CD4-positive, alpha-beta T cell treated with Interleukin-15 for 1 hour (primary cell): ENCODE measurements at regions not wholly inside any gene's neighbourhood (a gene's known extent, or its start where the extent isn't known, plus 50 kb on each side); places are given as distances from the start of the nearest gene placed in this dataset.

Experiments
- DNase-seq: peaks from one replicate; pipeline ENCODE4 v3.0.0-alpha.2; 2020

DNA sequence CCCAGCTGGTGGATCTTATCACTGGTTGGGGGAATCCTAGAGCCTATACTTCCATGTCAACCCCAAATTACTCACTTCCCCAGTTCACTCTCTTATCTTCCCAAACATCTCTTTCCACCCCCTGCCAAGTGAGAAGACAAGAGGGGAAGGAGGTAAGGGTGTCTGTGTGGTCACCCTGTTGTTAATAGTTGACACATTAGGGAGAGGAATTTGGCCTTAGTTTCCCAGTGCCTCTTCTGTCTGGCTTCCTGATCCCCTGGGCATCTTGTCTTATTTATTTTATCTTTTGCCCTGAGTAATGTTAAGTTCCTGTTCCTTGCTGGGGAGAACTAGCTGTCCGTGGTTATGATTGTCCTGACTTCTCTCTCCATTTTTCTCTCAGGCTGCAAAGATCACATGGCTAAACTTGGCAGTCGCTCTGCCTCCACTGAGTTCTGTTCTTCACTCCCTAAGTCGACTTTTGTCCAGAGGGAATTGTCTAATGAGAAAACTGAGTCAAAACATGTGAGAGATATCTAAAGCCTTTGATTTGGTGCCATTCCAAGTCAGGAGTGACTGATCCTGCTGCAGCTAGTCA is 157.1 kb upstream of the SYT6 start:
- DNase-seq, result no peak

DNA sequence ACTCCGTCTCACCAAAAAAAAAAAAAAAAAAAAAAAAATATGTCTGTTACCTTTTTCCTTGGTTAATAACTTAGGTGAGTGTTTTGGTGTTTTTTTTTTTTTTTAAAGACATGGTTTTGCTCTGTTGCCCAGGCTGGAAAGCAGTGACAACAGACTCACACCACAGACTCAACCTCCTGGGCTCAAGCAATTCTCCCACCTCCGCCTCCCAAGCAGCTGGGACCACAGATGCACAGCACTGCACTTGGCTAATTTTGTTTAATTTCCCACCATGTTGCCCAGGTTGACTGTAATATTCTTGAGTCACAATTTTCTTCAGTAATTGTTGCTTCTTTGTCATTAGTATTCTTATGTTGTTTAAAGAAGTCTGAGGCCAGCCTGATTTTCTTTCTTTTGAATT is 149.2 kb upstream of the SYT6 start:
- DNase-seq, result no peak

DNA sequence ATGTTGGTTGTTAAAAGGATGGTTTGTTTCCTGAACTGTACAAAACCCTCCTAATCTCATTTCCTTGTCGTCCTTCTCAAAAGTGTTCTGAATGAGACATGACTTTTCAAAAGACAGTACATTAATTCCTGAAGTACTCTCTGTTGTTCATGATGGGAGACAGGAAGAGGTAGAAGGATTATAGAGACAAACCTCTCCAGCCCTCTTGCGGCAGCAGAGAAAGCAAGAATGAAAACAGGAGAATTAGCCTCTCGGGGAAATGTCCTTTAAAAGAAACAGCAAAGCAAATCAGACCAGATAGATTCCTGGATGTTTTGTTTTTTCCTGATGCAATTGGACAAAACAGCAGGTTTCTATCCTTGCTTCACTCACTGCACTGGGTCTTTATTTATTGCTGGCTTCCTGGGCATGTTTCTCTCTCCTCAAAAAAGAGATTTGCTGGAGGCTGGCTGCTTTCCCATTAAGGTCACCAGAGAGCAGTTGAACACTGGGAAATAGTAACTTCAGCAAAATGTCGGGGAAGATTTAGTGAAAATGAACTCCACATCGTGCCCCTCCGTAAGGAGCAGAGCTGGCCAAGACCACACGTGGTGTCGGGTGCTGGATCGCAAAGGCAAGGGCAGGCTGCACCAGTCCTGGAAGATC is 145.8 kb upstream of the SYT6 start:
- DNase-seq, result no peak

DNA sequence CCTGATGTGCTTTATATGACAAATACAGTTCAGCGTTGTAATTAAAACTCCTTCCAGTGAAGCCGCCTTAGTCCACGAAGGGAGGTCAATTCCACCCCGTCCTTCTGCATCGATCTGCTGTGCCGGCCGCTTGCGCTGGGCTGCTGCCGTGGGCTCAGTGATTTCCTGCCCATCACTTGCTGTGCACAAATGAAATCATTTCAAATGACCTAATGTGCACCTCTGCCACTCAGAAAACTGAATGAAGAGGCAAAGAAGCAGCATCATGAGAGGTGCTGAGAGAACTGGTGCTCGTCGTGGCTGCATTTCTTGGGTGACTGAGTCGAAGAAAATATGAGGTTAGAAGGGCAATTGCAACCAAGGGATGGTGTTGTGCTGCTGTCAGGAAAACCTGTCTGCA is 144.3 kb upstream of the SYT6 start:
- no peak for DNase-seq

DNA sequence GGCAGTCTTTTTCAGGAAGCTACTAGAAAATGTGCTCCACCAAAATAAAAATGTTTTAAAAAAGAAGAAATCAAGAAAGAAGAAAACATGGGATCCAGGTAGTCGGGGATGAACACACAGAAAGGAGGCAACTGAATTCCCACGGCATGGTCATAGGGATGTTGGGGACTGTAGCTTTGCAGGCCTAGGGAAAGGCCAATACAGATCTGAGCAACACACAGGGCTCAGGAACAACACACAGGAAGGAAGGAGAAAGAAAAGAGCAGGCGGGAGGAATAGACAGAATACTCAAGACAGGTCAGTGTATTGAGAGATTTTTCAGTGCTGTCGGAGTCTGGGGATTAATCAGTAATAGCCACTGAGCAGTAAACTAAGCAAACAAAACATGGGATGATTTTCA is 142.7 kb upstream of the SYT6 start:
- no peak for DNase-seq

DNA sequence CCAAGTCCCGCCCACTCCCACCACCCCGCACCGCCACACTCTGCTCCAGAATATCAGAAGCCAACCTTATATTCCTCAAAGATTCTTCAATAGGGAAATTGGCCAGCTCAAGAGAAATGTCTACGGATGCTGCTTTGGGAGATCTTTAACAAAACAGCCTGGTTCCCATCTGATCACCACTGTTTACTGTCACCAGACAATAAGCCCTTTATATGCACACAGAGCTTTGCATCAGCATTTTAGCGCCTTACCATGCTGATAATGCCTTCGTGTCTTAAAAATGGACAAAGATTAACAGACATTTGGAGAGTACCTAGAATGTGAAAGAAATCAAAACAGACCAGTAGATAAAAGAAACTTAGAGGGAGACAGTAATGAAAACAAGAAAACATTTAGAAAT is 141.7 kb upstream of the SYT6 start:
- no peak for DNase-seq

DNA sequence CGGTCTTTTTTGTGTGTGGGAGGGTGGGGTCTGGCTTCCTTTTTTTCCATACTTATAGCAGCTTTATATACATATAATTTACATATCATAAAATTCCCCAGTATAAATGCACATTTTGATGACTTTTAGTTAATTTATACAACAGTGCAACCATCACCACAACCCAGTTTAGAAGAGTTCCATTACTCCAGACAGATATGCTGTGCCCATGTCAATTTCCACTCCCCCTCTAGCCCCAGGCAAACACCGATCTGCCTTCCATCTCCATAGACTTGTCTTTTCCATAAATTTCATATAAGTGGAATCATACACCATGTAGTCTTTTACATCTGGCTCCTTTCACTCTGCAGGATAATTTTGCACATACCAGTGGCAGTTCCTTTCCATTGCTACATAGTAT is 139.2 kb upstream of the SYT6 start:
- DNase-seq, result no peak

DNA sequence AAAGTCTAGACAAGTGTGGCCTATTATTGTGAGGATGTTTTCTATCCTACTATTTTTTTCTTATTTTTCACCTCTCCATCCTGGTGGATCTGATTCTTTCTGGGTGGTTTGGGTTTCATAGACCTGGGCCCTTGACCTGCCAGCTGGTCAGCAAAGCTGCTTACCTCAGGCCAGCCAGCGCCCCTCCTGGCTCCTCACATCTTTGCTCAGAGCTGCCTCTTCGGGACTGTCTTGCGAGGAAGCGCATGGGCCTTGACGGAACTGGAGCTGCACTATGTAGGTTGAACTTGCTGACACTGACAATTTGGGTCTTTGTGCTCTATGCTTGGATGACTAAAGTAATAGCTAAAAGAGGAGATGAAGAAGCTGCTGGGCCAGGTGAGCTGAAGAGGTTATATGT is 138.5 kb upstream of the SYT6 start:
- no peak for DNase-seq

DNA sequence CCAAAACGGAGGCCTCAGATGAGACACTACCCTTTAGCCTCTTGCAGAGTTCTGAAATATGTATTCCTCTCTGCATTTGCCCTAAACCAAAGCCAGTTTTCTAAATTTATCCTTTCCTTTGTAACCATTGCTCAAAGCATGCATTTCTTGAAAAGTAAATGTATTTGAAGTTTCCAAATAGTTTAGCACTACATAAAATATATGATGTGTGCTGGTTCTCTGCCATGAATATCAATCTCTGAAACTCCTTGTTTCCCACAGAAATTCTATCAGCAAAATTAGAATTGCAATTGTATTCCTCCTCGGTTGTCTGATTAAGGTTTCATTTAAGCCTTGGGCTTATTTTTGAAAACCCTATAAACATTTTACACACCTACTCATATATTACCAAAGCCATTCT is 137.1 kb upstream of the SYT6 start:
- no peak for DNase-seq

DNA sequence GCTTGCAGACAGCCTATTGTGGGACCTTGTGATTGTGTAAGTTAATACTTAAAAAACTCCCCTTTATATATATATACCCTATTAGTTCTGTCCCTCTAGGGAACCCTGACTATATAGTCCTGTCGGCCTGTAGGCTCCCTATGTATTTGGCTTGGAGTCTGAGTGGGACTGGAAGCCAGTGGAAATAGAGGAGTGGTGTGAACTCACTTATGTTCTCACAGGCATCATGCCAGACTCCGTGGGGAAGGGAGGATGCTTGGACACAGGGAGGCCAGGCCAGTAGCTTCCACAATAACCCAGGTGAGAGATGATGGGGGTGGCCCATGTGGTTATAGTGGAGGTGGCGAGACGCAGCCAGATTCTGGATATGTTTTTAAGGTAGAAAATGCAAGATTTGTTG is 136.7 kb upstream of the SYT6 start:
- no peak for DNase-seq

DNA sequence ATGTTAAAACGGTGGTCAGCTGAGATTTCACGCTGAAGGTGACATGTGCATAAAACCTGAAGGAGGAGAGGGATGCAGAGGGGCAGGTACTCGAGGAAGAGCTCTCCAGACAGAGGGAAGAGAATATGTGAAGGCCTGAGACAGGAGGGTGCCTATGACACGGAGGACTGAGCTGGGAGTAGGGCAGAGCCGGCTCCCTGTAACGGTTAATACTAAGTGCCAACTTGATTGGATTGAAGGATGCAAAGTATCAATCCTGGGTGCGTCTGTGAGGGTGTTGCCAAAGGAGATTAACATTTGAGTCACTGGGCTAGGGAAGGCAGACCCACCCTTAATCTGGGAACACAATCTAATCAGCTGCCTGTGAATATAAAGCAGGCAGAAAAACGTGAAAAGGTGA is 136.2 kb upstream of the SYT6 start:
- DNase-seq, result no peak

DNA sequence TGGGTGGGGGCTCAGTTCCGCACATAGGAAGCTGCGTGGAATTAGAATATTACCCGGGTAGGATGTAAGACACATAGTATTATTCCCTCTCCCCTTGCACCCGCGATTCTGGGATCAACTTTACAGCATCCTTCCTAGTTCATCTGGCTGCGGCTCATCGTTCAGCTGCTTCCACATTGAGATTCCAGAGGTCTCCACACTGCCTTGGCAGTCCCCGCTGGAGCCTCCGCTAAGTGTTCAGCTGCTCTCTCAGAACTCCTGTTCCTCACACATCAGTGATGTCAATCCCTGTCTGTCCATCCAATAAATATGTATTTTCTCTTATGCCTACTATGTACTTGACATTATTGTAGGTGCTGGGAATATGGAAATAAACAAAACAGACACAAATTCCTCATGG is 135.6 kb upstream of the SYT6 start:
- no peak for DNase-seq

DNA sequence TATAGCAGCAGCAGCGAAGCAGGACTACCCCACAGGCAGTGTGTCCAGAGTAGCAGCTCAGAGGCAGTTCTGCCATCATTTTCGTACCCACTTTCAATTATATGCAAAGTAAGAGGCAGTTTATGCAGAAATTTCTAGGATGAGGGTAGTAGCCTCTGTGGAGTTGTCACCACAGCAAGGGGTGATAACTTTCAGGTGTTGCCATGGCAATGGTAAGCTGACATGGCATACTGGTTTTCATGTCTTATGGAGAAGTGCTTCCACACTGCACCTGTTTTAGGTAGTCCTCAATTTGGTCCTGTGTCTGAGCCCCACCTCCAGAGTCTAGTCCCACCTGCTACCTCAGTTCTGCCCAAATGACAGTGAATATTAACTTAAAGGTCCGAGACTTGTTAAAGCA is 133.3 kb upstream of the SYT6 start:
- no peak for DNase-seq

DNA sequence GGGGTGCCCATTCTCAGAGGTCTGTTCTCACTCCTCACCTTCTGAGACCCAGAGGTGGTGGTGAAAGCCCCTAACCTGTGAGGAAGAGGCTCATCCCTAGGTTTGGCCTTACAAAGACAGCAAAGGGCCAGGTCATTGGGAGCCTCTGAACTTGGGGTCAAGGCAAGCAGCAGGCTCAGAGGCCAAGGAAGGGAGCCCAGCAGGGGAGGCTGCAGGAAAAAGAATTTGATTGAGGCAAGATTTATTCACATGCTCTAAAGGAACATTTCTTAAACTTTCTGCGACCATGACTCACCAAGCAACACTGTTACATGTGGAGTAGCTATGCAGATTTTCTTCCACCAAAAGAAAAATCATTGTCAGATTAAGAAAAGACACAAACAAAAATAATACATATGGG is 132.5 kb upstream of the SYT6 start:
- no peak for DNase-seq

DNA sequence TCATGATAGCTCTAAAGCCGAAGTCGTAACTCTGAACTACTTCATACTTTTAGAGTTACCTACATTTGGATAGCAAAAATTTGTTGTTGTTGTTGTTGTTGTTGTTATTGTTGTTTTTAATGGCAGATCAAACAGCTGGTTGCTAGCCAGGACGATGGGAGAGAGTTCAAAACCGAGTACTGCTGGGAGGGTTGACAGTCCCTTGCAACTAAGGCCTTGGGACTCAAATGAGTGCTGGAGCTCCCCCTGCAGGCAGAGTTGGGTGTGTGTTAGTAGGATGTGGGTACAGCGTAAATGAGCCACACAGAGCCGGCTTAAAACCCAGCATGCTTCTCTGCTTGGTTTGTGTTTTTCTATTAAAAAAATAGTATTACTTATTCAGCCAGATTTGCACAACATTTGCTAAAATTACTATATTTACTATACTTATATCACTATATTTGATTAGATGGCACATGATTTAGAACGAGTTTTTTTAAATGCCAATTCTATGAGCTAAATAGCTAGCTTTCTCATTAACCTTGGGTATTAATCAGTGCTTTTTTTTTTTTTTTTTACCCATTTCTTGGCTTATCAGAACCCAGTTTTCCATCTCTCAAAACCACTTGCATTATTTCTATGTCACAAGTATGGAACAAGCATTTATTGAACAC is 129.2 kb upstream of the SYT6 start:
- peak; percentile 80 for DNase-seq

DNA sequence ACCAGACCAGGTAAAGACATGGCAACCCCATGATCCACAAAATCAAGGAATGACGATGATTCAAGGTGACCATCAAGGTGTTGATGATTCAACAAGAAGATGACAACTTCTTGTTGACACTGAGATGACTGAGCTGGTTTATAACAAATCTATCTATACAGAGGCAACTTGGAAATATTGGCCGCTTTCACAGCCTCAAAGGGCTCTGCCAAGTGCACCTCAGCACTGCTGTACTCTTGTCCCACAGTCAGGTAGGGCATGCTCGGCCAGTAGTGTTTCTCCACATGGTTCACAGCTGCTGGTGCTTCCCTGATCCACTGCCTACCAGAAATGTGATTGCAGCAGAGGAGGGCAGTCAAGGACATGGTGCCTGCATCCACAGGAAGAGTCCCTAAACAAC is 125.2 kb upstream of the SYT6 start:
- no peak for DNase-seq

DNA sequence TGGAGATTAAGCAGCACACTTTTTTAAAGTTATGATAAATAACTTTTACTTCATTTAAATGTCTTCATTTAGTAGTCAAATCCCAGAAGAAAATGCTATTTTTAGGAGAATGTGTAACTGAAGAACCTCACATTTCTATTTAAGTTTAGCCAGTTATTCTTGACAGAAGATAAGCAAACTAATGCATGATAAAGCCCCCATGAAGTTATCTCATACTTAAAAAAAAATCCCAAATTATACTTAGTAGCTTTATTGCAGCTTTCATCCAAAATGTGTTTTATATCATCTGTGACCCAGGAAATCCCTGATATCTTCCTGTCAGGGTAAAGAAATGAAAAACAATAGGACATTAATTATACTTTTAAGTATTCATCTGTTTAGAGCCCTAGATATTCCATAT is 124.8 kb upstream of the SYT6 start:
- no peak for DNase-seq

DNA sequence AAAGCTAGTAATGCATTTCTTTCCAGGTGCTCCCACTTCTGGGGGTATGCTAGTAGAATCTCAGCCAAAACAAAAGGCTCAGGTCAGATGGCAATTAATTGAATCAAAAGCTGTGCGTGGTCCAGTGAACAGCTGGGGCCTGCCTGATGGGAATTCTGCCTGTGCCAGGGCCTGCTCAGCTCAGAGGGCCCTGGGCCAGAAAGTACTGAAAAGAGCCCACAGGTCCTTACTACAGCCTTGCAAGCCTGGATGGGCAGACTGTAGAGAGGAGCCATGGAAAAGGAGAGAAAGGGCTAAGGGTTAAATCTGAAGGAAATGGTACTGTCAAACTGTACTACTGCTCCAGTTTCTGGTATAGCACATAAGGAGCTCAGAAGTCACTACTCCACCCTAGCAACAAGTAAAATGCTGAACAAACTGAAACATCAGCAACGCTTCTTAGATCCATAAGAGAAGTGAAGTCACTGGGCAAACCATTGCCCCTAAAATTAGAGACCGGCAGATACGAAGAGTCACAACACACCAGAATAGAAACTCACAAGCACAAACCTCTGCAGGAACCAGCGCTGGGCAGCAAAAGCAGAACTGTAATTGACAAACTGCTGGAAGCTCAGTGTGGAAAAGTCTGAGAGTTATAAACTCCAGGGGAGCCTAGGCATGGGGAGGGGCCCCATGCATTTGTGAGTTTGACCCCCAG is 121.1 kb upstream of the SYT6 start:
- DNase-seq, result no peak

DNA sequence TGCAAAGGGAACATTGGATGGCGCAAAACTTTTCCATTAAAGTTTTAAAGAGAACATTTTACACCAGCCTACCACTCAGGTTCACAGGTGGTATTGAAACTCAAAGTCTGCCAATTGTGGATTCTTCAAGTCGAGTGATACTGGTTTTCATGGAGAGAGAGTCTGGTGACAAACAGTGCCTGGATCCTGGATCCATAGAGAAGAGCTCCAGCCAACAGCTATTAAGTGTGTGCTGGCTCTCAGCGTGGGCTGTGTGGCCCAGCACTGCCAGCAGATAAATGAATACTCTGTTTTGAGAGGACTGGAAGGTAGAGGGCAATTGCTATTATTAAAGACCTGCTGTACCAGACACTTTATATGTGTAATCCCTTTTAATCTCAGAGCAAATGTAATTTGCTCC is 118.9 kb upstream of the SYT6 start:
- no peak for DNase-seq

DNA sequence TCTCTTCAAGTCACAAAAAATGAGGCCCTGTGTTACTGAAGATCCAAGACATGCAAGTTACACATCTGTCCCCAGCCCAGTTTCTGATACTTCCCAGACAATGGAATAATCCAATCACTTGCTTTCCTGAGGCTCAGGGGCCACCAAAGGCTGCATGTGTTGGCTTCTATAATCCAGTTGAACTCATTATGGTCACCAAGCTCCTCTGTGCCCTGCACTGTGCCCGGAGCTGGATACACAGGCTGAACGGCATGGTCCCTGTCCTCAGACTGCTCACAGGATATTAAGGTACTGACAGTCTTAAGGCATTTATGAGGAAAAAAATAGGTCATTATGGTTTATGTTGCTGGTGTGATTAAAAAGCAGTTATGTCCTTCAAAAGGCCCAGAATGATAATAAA is 117.0 kb upstream of the SYT6 start:
- DNase-seq, result no peak

DNA sequence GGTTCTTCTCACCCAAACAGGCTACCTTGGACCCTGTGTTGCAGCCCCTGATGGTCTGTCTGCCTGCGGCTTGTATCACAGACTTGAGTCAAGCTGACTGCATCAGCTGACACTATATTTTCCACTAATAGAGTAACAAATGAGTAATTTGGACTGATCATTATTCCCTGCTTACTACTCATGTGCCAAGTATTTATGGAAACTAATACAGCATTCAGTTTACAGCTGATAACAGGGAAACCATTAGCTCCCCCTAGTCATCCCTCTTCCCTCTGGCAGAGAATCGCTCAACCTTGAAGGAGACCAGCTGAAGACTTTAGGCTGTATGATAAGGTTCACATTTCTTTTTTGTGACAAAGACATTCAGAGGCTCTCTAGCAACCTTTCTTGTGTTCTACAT is 116.6 kb upstream of the SYT6 start:
- no peak for DNase-seq

DNA sequence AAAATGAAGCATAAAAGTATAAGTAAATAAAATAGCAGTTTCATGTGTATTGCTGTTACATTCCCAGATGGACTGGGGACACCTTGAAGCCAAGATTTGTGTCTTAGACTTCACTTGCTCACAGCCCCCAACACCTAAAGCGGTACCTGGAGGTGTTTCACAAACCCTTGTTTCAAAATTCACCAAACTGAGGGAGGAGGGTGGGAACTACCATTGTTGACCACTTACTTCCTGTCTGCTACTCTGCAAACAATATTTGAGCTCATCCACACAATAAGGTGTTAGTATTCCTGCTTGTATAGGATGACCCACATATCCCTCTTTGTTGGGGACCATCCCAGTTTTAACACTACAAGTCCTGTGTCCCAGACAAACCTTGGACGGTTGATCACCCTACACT is 115.9 kb upstream of the SYT6 start:
- DNase-seq, result no peak

DNA sequence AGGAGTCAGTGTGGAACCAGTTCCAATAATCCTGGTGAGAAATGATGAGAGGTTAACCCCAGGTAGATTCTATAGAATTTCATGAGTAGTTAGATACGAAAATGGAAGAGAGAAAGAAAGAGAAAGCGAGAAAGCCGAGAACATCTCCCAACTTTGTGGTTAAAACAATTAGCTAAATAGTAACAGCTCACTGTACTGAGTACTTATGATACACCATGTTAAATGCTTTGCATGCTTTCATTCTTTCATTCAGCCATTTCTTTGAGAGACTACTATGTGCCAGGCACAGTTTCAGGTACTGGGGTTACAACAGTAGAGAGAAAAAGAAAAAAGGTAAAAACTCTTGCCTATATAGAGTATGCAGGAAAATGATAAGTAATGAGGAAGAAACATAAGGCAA is 109.7 kb upstream of the SYT6 start:
- no peak for DNase-seq

DNA sequence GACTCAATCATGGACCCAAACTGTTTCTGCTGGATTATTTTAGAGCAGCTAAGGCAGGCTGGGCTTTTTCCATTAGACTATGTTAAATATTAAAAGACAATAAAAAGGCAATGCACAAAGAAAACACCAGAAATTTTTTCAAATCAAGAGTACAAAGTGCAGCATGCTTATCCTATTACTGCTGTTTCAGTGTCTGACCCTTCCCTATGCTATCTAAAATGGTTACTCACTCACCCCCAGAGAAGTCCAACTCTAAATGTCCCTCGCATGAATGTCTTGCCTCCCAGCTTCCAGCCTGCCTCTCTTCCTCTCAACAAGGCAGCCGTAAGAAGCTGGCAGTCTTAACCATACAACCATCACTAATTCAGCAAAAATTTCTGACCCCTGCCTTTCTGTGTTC is 108.7 kb upstream of the SYT6 start:
- no peak for DNase-seq
